ENCODE measurements at regions not wholly inside any gene's neighbourhood (a gene's known extent, or its start where the extent isn't known, plus 50 kb on each side); places are given as distances from the start of the nearest gene placed in this dataset.

GRCh38 chr4:79147251-79147650, 178.6 kb downstream of the NAA11 start:
- no peak for ATAC-seq
- Histone ChIP-seq H3K4me1 (no peaks in the 10 kb centered on the region), H3K36me3 (no peaks in the 10 kb centered on the region)

DNA sequence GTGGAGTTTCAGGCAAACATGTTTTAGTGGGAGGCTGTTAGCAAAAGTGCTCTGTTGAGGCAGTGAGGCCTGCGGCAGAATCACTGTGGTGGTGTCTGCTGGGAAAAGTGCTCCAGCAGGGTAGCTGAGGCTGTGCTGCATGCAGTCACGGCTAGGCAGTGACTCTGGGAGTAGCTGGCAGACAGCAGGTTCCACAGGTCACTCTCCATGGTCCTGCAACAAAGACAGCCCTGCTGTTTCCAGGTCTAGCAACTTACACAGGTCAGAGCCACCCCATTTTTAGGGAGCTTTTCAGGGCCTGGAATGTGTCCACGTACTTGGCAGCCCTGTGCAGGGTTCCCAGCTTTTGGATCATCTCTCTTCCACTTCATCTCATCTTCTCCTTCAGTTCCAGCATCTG, 184.3 kb downstream of the NAA11 start:
- no peaks in the 10 kb centered on the region for H3K4me1 ChIP-seq
- DNase-seq, result peak in 3 of 4 donors; percentile 6 to 45 (median 30)

More at GRCh38 chr4:79147251-79147650, 178.6 kb downstream of the NAA11 start:
- intact Hi-C loops (cut with DNase I), result no loop called here
- TF ChIP-seq, protein P1, sequence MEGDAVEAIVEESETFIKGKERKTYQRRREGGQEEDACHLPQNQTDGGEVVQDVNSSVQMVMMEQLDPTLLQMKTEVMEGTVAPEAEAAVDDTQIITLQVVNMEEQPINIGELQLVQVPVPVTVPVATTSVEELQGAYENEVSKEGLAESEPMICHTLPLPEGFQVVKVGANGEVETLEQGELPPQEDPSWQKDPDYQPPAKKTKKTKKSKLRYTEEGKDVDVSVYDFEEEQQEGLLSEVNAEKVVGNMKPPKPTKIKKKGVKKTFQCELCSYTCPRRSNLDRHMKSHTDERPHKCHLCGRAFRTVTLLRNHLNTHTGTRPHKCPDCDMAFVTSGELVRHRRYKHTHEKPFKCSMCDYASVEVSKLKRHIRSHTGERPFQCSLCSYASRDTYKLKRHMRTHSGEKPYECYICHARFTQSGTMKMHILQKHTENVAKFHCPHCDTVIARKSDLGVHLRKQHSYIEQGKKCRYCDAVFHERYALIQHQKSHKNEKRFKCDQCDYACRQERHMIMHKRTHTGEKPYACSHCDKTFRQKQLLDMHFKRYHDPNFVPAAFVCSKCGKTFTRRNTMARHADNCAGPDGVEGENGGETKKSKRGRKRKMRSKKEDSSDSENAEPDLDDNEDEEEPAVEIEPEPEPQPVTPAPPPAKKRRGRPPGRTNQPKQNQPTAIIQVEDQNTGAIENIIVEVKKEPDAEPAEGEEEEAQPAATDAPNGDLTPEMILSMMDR (IDR thresholded peaks at IDR 0.05), result no peak
- H3K27ac ChIP-seq, result no peak overlapping the region
- H3K4me3 ChIP-seq, result no peak overlapping the region
- peaks cover 0 to 25% of the 10 kb centered on the region in 2 donors for H3K9me3 ChIP-seq
- DNase-seq, result no peak
- no peaks in the 10 kb centered on the region for H3K27me3 ChIP-seq

DNA sequence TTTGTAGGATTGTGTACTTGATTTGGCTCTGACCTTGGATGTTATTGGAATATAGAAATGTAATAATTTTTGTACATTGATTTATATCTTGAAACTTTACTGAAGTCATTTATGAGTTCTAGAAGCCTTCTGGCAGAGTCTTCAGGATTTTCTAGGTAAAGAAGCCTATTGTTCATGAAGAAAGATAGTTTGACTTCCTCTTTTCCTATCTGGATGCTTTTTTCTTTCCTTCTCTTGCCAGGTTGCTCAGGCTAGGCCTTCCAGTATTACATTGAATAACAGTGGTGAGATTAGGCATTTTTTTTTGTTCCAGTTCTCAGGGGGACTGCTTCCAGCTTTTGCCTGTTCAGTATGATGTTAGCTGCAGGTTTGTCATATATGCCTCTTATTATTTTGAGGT, 191.1 kb downstream of the NAA11 start:
- no peak for DNase-seq
- Histone ChIP-seq H3K27ac (no peak overlapping the region), H3K27me3 (no peaks in the 10 kb centered on the region), H3K36me3 (no peaks in the 10 kb centered on the region), H3K4me1 (no peaks in the 10 kb centered on the region), H3K4me3 (no peak overlapping the region), H3K9me3 (peaks cover 0 to 8% of the 10 kb centered on the region in 2 donors)
- intact Hi-C loops (cut with DNase I), result no loop called here
- TF ChIP-seq, protein P1 (IDR thresholded peaks at IDR 0.05), result no peak
- ATAC-seq, result no peak

More for the DNA sequence above, 184.3 kb downstream of the NAA11 start:
- Histone ChIP-seq H3K27ac (no peak overlapping the region), H3K9me3 (peaks cover 0 to 16% of the 10 kb centered on the region in 2 donors), H3K4me3 (no peak overlapping the region), H3K36me3 (no peaks in the 10 kb centered on the region), H3K27me3 (no peaks in the 10 kb centered on the region)
- TF ChIP-seq, protein P1 (IDR thresholded peaks at IDR 0.05), result no peak
- peak; percentile 71 for ATAC-seq
- intact Hi-C loops (cut with DNase I), result no loop called here

- TF ChIP-seq, protein P1 (IDR thresholded peaks at IDR 0.05), result no peak
- Histone ChIP-seq H3K27me3 (no peaks in the 10 kb centered on the region), H3K27ac (no peak overlapping the region), H3K36me3 (no peaks in the 10 kb centered on the region), H3K9me3 (peaks cover 0 to 9% of the 10 kb centered on the region in 2 donors), H3K4me1 (no peaks in the 10 kb centered on the region), H3K4me3 (no peak overlapping the region)
- no peak for ATAC-seq
- DNase-seq, result no peak
- intact Hi-C loops (cut with DNase I), result no loop called here
Measured at GRCh38 chr4:79132826-79133225, 193.0 kb downstream of the NAA11 start.

DNA sequence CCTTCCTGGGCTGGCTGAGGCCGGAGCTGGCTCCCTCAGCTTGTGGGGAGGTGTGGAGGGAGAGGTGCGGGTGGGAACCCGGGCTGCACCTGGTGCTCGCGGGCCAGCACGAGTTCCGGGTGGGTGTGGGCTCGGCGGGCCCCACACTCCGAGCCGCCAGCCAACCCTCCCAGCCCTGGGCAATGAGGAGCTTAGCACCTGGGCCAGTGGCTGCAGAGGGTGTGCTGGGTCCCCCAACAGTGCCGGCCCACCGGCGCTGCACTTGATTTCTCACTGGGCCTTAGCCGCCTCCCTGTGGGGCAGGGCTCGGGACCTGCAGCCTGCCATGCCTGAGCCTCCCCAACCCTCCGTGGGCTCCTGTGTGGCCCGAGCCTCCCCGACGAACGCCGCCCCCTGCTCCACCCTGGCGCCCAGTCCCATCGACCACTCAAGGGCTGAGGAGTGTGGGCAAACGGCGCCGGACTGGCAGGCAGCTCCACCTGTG, 182.7 kb upstream of the PAQR3 start:
- no peak overlapping the region for H3K4me3 ChIP-seq
- DNase-seq (peak in 1 of 4 donors; percentile 62), ATAC-seq (no peak)
- H3K27ac ChIP-seq, result no peak overlapping the region
- no peaks in the 10 kb centered on the region for H3K4me1 ChIP-seq
- TF ChIP-seq, protein P1 (IDR thresholded peaks at IDR 0.05), result no peak
- H3K36me3 ChIP-seq, result no peaks in the 10 kb centered on the region
- intact Hi-C loops (cut with DNase I), result no loop called here
- peaks cover 0 to 77% of the 10 kb centered on the region in 2 donors for H3K9me3 ChIP-seq
- no peaks in the 10 kb centered on the region for H3K27me3 ChIP-seq
